Epithelial cell of proximal tubule (primary cell): ENCODE measurements at regions not wholly inside any gene's neighbourhood (a gene's known extent, or its start where the extent isn't known, plus 50 kb on each side); places are given as distances from the start of the nearest gene placed in this dataset.
"Not testable (repeated sequence)": the region's sequence is repeated elsewhere in the genome, so short reads cannot be mapped to it uniquely, and the experiment has no call there.

Experiments
- DNase-seq: peaks from one replicate; pipeline ENCODE4 v3.0.0-alpha.2; 2011; ENCODE audit warnings: low read depth
- H3K4me3 ChIP-seq: 2 replicates; pipeline ENCODE4 v1.5.1; 2011; ENCODE audit warnings: low read depth, mild to moderate bottlenecking, low read length
- TF ChIP-seq, protein P1 (sequence below): conservative IDR thresholded peaks from 2 replicates; pipeline ENCODE4 v1.5.1; 2012; ENCODE audit warnings: low read depth, mild to moderate bottlenecking, low read length

DNA sequence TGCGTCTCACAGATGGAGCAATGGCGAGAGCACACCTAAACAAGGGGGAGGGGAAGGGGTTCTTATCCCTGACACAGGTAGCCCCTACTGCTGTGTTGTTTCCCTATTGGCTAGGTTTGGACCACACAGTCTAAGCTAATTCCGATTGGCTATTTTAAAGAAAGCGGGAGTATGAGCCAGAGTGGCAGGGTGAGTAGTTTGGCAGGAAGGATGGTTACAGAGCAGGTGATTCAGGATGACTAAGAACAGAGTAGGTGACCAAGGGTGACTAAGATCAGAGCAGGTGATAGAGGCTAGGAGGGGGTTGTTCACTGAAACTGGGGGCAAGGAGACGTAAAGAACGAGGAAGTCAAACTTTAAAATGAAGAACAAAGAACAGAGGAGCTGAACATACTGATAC lies 511.8 kb downstream of the EDEM1 start:
- no peak for DNase-seq
- H3K4me3 ChIP-seq: no peak overlapping the region
- TF ChIP-seq, protein P1, sequence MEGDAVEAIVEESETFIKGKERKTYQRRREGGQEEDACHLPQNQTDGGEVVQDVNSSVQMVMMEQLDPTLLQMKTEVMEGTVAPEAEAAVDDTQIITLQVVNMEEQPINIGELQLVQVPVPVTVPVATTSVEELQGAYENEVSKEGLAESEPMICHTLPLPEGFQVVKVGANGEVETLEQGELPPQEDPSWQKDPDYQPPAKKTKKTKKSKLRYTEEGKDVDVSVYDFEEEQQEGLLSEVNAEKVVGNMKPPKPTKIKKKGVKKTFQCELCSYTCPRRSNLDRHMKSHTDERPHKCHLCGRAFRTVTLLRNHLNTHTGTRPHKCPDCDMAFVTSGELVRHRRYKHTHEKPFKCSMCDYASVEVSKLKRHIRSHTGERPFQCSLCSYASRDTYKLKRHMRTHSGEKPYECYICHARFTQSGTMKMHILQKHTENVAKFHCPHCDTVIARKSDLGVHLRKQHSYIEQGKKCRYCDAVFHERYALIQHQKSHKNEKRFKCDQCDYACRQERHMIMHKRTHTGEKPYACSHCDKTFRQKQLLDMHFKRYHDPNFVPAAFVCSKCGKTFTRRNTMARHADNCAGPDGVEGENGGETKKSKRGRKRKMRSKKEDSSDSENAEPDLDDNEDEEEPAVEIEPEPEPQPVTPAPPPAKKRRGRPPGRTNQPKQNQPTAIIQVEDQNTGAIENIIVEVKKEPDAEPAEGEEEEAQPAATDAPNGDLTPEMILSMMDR: no peak

DNA sequence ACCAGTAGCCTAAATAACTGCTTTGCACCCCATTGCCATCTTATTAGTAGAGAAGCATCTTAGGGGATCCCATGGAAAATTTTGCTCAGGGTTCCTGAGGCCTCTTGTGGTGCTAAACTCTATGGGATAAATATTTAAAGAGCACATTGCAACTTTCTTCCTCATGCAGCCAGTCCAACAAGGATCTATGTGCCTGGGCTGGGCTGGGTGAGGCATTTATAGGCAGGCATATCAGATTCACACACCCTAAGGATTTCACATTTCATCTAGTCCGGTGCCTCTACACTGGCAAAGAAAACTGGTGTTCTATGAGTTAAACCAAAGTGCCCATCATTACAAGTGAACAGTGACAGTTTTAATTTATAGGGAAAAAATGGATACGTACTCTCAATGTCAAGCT lies 512.3 kb downstream of the EDEM1 start:
- TF ChIP-seq, protein P1: no peak
- H3K4me3 ChIP-seq: no peak overlapping the region
- DNase-seq: no peak

DNA sequence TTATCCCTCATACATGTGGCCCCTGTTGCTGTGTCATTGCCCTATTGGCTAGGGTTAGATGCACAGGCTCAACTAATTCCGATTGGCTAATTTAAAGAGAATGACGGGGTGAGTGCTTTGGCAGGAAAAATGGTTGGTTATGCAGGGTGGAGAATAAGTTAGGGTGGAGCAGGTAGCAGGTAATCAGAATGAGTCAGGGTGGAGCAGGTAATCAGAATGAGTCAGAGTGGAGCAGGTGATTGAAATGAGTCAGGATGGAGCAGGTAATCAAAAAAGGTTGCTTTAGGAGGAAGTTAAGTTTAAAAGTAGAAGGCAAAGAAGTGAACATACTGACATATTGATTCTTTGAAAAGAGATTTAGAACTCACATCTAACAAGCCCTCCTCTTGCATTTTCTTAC lies 513.5 kb downstream of the EDEM1 start:
- DNase-seq, H3K4me3 ChIP-seq: not testable (repeated sequence)

DNA sequence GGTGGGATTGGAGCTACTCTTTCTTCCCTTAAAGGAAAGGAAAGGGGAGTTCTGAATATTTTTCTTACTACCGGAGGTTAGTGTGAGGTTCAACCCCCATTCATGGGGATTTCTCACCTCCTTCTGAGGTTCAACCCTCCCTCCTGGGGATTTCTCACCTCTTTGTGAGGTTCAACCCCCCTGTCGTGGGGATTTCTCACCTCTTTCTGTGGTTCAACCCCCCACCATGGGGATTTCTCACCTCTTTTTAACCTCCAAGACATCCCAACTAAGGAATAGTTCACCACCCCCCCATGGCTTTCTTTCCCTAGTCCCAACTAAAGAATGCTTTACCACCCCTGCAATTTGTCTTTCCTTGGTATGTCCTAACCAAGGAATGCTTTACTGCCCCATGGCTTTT lies 520.3 kb downstream of the EDEM1 start:
- DNase-seq: no peak
- TF ChIP-seq, protein P1: no peak
- no peak overlapping the region for H3K4me3 ChIP-seq

DNA sequence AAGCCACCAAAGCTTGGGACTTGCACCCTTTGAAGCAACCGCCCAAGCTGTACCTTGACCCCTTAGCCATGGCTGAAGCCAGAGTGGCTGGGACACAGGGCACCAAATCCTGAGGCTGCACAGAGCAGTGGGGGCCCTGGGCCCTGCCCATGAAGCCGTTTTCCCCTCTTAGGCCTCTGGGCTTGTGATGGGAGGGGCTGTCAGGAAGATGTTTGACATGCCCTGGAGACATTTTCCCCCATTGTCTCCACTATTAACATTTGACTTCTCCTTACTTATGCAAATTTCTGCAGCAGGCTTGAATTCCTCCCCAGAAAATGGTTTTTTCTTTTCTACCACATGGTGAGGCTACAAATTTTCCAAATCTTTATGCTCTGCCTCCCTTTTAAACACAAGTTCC lies 522.2 kb downstream of the EDEM1 start:
- H3K4me3 ChIP-seq: no peak overlapping the region
- TF ChIP-seq, protein P1: no peak
- no peak for DNase-seq

DNA sequence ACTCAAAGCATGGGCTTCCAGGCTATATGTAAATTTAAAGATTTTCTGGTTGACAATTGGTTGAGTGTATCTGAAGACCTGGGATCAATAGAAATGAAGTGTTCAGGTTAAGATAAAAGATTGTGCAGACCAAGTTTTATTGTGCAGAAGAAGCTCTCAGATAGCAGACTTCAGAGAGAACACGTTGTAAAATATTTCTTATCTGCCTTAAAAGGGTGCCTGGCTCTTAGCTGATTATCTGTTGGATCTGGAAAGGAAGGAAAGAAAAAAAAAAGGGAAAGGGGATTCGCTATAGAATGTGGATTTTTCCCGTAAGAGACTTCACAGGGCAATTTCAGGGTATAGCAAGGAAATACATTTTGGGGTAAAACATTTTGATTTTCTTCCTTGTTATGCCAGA lies 523.2 kb downstream of the EDEM1 start:
- H3K4me3 ChIP-seq: no peak overlapping the region
- TF ChIP-seq, protein P1: no peak
- no peak for DNase-seq

DNA sequence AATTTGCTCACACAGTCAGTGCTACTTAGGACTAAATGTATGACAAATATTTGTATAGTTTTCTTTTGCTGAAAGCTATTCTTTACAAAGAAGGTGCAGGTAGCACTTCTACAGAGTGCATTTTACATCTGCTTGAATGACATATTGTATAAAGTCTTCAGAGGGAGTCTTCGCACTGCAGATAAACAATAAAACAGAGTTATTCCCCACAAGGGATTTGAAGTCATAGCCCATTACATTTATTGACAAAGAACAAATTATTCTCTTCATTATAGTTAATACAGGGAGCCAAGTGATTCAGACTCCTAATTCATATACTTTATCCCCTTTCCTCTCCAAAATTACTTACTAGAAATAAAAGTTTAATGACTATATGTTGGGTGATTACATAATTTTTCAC lies 529.7 kb downstream of the EDEM1 start:
- no peak overlapping the region for H3K4me3 ChIP-seq
- no peak for DNase-seq
- TF ChIP-seq, protein P1: no peak

DNA sequence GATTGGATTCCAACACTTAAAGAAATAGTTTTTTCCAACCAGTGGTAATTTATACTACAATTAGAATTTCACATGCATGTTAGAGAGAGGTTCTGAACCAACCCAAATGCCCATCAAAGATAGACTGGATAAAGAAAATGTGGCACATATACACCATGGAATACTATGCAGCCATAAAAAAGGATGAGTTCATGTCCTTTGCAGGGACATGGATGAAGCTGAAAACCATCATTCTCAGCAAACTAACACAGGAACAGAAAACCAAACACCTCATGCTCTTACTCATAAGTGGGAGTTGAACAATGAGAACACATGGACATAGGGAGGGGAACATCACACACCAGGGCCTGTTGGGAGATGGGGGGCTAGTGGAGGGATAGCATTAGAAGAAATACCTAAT lies 532.2 kb downstream of the EDEM1 start:
- DNase-seq, H3K4me3 ChIP-seq: not testable (repeated sequence)
